HG02610 (cell line): ENCODE measurements at regions not wholly inside any gene's neighbourhood (a gene's known extent, or its start where the extent isn't known, plus 50 kb on each side); places are given as distances from the start of the nearest gene placed in this dataset.

ENCODE experiments used
- ATAC-seq: cut with Tn5 transposase; IDR thresholded peaks from one replicate; pipeline ENCODE4 v1.9.1; 2021; ENCODE audit warnings: mild to moderate bottlenecking, moderate library complexity; ENCODE audit not compliant: unreplicated experiment

GRCh38 chr14:97180304-97181200 is 383.4 kb downstream of the VRK1 start:
- ATAC-seq, result no peak

GRCh38 chr14:97185186-97185585 is 388.0 kb downstream of the VRK1 start:
- no peak for ATAC-seq

- ATAC-seq, result no peak
Measured at GRCh38 chr14:97187916-97188315, 390.7 kb downstream of the VRK1 start.

- ATAC-seq, result no peak
Measured at GRCh38 chr14:97196336-97196735, 399.2 kb downstream of the VRK1 start.

GRCh38 chr14:97198813-97199212 is 401.6 kb downstream of the VRK1 start:
- ATAC-seq, result no peak

GRCh38 chr14:97200245-97200644 is 403.1 kb downstream of the VRK1 start:
- ATAC-seq, result no peak

- ATAC-seq, result no peak
Measured at GRCh38 chr14:97206916-97207315, 409.7 kb downstream of the VRK1 start.

- no peak for ATAC-seq
Measured at GRCh38 chr14:97210202-97210601, 413.0 kb downstream of the VRK1 start.

- ATAC-seq, result no peak
Measured at GRCh38 chr14:97212399-97212798, 415.2 kb downstream of the VRK1 start.

- no peak for ATAC-seq
Measured at GRCh38 chr14:97213720-97214119, 416.5 kb downstream of the VRK1 start.

GRCh38 chr14:97215263-97215969 is 418.2 kb downstream of the VRK1 start:
- ATAC-seq, result no peak

GRCh38 chr14:97217111-97217885 is 420.1 kb downstream of the VRK1 start:
- no peak for ATAC-seq

- ATAC-seq, result no peak
Measured at GRCh38 chr14:97218274-97218673, 421.1 kb downstream of the VRK1 start.

GRCh38 chr14:97218691-97219430 is 421.7 kb downstream of the VRK1 start:
- ATAC-seq, result no peak

- ATAC-seq, result no peak
Measured at GRCh38 chr14:97219431-97220017, 422.3 kb downstream of the VRK1 start.

- ATAC-seq, result no peak
Measured at GRCh38 chr14:97221572-97222285, 424.5 kb downstream of the VRK1 start.

GRCh38 chr14:97224016-97224415 is 426.8 kb downstream of the VRK1 start:
- ATAC-seq, result no peak

- no peak for ATAC-seq
Measured at GRCh38 chr14:97230051-97230450, 432.9 kb downstream of the VRK1 start.

- no peak for ATAC-seq
Measured at GRCh38 chr14:97233319-97233985, 436.3 kb downstream of the VRK1 start.
